H1 (cell line): ENCODE measurements at regions not wholly inside any gene's neighbourhood (a gene's known extent, or its start where the extent isn't known, plus 50 kb on each side); places are given as distances from the start of the nearest gene placed in this dataset.

Source experiments
- CTCF ChIA-PET: fragments of 300-600 bp; sonication (Branson Sonifier 250); formaldehyde crosslinking; loops from one replicate; lab custom pipeline; 2021; ENCODE audit not compliant: partially characterized antibody; lab: Charles Lee
- POLR2A ChIA-PET: fragments of 300-600 bp; sonication (Branson Sonifier 250); formaldehyde crosslinking; loops from one replicate; lab custom pipeline; 2021; ENCODE audit warnings: inconsistent platforms; ENCODE audit not compliant: partially characterized antibody; lab: Charles Lee
- DNase-seq, 2 experiments: peaks; one replicate each; pipeline versions ENCODE4 v3.0.0 to v3.0.0-alpha.2; 2010 to 2022; ENCODE audit warnings: low spot score in 2 of 2, low read depth in 1 of 2, mixed read lengths in 1 of 2
- FAIRE-seq: peaks from 2 replicates; lab custom pipeline; 2011; peaks lifted over from hg19 to GRCh38; lab: Jason Lieb, UNC
- H2AFZ ChIP-seq: 2 replicates; pipeline ENCODE4 v1.8.1; 2012; ENCODE audit warnings: low read length, inconsistent platforms
- H2AK5ac ChIP-seq: 2 replicates; pipeline ENCODE4 v1.6.1; 2013; ENCODE audit warnings: low read depth, low read length
- H2BK120ac ChIP-seq: replicated peaks from 2 replicates; pipeline ENCODE3; 2013; ENCODE audit warnings: low read depth, low read length, inconsistent platforms
- H2BK12ac ChIP-seq: 2 replicates; pipeline ENCODE4 v1.6.1; 2013; ENCODE audit warnings: low read depth, low read length
- H2BK15ac ChIP-seq: 2 replicates; pipeline ENCODE4 v1.6.1; 2013; ENCODE audit warnings: low read length
- H2BK20ac ChIP-seq: 2 replicates; pipeline ENCODE4 v1.6.1; 2013; ENCODE audit warnings: low read length
- H2BK5ac ChIP-seq: 2 replicates; pipeline ENCODE4 v1.6.1; 2013; ENCODE audit warnings: low read depth, low read length
- H3K14ac ChIP-seq: 2 replicates; pipeline ENCODE4 v1.6.1; 2013; ENCODE audit warnings: inconsistent platforms; ENCODE audit not compliant: insufficient read length
- H3K18ac ChIP-seq: 2 replicates; pipeline ENCODE4 v1.6.1; 2013; ENCODE audit warnings: low read length; ENCODE audit errors: extremely low read depth
- H3K23ac ChIP-seq: 2 replicates; pipeline ENCODE4 v1.6.1; 2013; ENCODE audit warnings: inconsistent platforms; ENCODE audit not compliant: insufficient read length
- H3K23me2 ChIP-seq: 2 replicates; pipeline ENCODE4 v1.6.1; 2013; ENCODE audit warnings: low read depth, low read length
- H3K27ac ChIP-seq: 2 replicates; pipeline ENCODE4 v1.6.1; 2011; ENCODE audit warnings: low read depth, low read length, inconsistent platforms
- H3K27me3 ChIP-seq, 4 experiments: replicated peaks in 1 of 4; 1 replicate in 1 of 4; 2 replicates in 3 of 4; pipeline versions ENCODE4 v1.6.1 to v1.8.1; 2011 to 2013; ENCODE audit warnings: low read length in 3 of 4, mild to moderate bottlenecking in 3 of 4, inconsistent platforms in 2 of 4, mixed read lengths in 2 of 4, moderate library complexity in 1 of 4; ENCODE audit not compliant: control insufficient read depth in 3 of 4, insufficient read depth in 3 of 4; ENCODE audit errors: extremely low read depth in 1 of 4
- H3K36me3 ChIP-seq, 4 experiments: 2 replicates each; pipeline versions ENCODE4 v1.6.1 to v1.8.1; 2011 to 2013; ENCODE audit warnings: mild to moderate bottlenecking in 4 of 4, low read length in 3 of 4, moderate library complexity in 2 of 4, control low read depth in 1 of 4, inconsistent platforms in 1 of 4; ENCODE audit not compliant: insufficient read depth in 4 of 4, control insufficient read depth in 2 of 4
- H3K4ac ChIP-seq: replicated peaks from 2 replicates; pipeline ENCODE3; 2013; ENCODE audit warnings: low read length, low read depth, mixed read lengths, inconsistent platforms; ENCODE audit not compliant: insufficient read length
- H3K4me1 ChIP-seq, 4 experiments: replicated peaks in 1 of 4; 1 replicate in 1 of 4; 2 replicates in 3 of 4; pipeline versions ENCODE4 v1.6.1 to v1.8.1; 2011 to 2013; ENCODE audit warnings: low read length in 3 of 4, inconsistent platforms in 2 of 4, mixed read lengths in 1 of 4; ENCODE audit not compliant: insufficient read depth in 4 of 4, control insufficient read depth in 3 of 4
- H3K4me2 ChIP-seq, 2 experiments: 2 replicates each; pipeline versions ENCODE4 v1.6.1 to v1.8.1; 2011 to 2013; ENCODE audit warnings: low read depth in 2 of 2, low read length in 2 of 2, control low read depth in 1 of 2, inconsistent platforms in 1 of 2, mild to moderate bottlenecking in 1 of 2; ENCODE audit not compliant: insufficient read depth in 1 of 2
- H3K4me3 ChIP-seq, 4 experiments: fragments of 200-600, 300-600 bp in 1 of 4; sonication (generic), shearing (Covaris generic), sonication (Bioruptor Twin) in 1 of 4; 2 replicates each; pipeline versions ENCODE4 v1.5.1 to v1.8.1; 2011 to 2016; ENCODE audit warnings: low read length in 4 of 4, low read depth in 3 of 4, control low read depth in 2 of 4, inconsistent platforms in 2 of 4, mild to moderate bottlenecking in 2 of 4, mixed read lengths in 1 of 4, moderate library complexity in 1 of 4; ENCODE audit not compliant: insufficient read depth in 2 of 4; ENCODE audit errors: extremely low read depth in 1 of 4
- H3K56ac ChIP-seq: replicated peaks from 2 replicates; pipeline ENCODE3; 2013; ENCODE audit warnings: low read depth, mild to moderate bottlenecking, mixed read lengths, low read length, inconsistent platforms; ENCODE audit not compliant: insufficient read length
- H3K79me1 ChIP-seq: 2 replicates; pipeline ENCODE4 v1.6.1; 2013; ENCODE audit warnings: low read depth, low read length, control low read depth
- H3K79me2 ChIP-seq, 2 experiments: 2 replicates each; pipeline versions ENCODE4 v1.6.1 to v1.8.1; 2012 to 2013; ENCODE audit warnings: low read length in 2 of 2, mild to moderate bottlenecking in 2 of 2, inconsistent platforms in 1 of 2; ENCODE audit not compliant: insufficient read depth in 2 of 2, control insufficient read depth in 1 of 2
- H3K9ac ChIP-seq, 4 experiments: replicated peaks in 1 of 4; 1 replicate in 1 of 4; 2 replicates in 3 of 4; pipeline versions ENCODE4 v1.6.1 to v1.8.1; 2011 to 2013; ENCODE audit warnings: low read depth in 3 of 4, low read length in 3 of 4, control low read depth in 2 of 4, mild to moderate bottlenecking in 2 of 4, moderate library complexity in 2 of 4, inconsistent platforms in 1 of 4; ENCODE audit errors: extremely low read depth in 1 of 4
- H3K9me3 ChIP-seq, 2 experiments: 2 replicates each; pipeline versions ENCODE4 v1.6.1 to v1.8.1; 2012 to 2013; ENCODE audit warnings: mild to moderate bottlenecking in 2 of 2, moderate library complexity in 2 of 2, control low read depth in 1 of 2, inconsistent platforms in 1 of 2, low read depth in 1 of 2, low read length in 1 of 2, mixed read lengths in 1 of 2; ENCODE audit not compliant: insufficient read depth in 2 of 2
- H4K20me1 ChIP-seq, 2 experiments: replicated peaks in 1 of 2; 2 replicates each; pipeline versions ENCODE3 to v1.8.1; 2011 to 2013; ENCODE audit warnings: inconsistent platforms in 2 of 2, low read length in 2 of 2, mild to moderate bottlenecking in 1 of 2; ENCODE audit not compliant: insufficient read depth in 2 of 2, control insufficient read depth in 1 of 2
- H4K5ac ChIP-seq: 2 replicates; pipeline ENCODE4 v1.6.1; 2013; ENCODE audit warnings: low read length, low read depth, mixed read lengths, inconsistent platforms; ENCODE audit not compliant: insufficient read length
- H4K8ac ChIP-seq: 2 replicates; pipeline ENCODE4 v1.8.0; 2013; ENCODE audit warnings: mild to moderate bottlenecking, moderate library complexity, low read length, inconsistent platforms; ENCODE audit not compliant: insufficient read depth; ENCODE audit errors: extremely low read depth
- H4K91ac ChIP-seq: replicated peaks from 2 replicates; pipeline ENCODE3; 2013; ENCODE audit warnings: low read length, mixed read lengths, inconsistent platforms; ENCODE audit not compliant: insufficient read length
- BRCA1 ChIP-seq: IDR thresholded peaks from 2 replicates; pipeline ENCODE4 v1.6.1; 2012; ENCODE audit warnings: low read depth, low read length, improper control_type of control experiment
- MAFK ChIP-seq: IDR thresholded peaks from 2 replicates; pipeline ENCODE4 v1.6.1; 2012; ENCODE audit warnings: low read depth, mild to moderate bottlenecking, improper control_type of control experiment, low read length
- MAX ChIP-seq: IDR thresholded peaks from 2 replicates; pipeline ENCODE4 v1.6.1; 2012; ENCODE audit warnings: inconsistent platforms
- POLR2A ChIP-seq, 2 experiments: IDR thresholded peaks; 1 replicate in 1 of 2; 2 replicates in 1 of 2; pipeline ENCODE4 v1.6.1; 2011; ENCODE audit warnings: low read depth in 2 of 2, low read length in 2 of 2, mild to moderate bottlenecking in 2 of 2; ENCODE audit errors: control extremely low read depth in 1 of 2
- RXRA ChIP-seq: IDR thresholded peaks from 2 replicates; pipeline ENCODE4 v1.6.1; 2011; ENCODE audit warnings: low read depth, mild to moderate bottlenecking, low read length, moderate library complexity; ENCODE audit not compliant: insufficient read depth
- SRF ChIP-seq: IDR thresholded peaks from 2 replicates; pipeline ENCODE4 v1.6.1; 2011; ENCODE audit warnings: mild to moderate bottlenecking, low read depth, low read length, moderate library complexity
- TF ChIP-seq, protein P1 (sequence below): IDR thresholded peaks from 2 replicates; pipeline ENCODE4 v1.6.1; 2011; ENCODE audit warnings: low read depth, mild to moderate bottlenecking, low read length; ENCODE audit not compliant: insufficient read depth

GRCh38 chr2:186100636-186101035, 362.0 kb downstream of the FSIP2 start:
- Histone ChIP-seq H3K79me2 (no peaks in the 10 kb centered on the region), H3K27me3 (no peaks in the 10 kb centered on the region), H4K5ac (no peak overlapping the region), H2BK5ac (no peak overlapping the region), H3K27ac (no peak overlapping the region), H2BK12ac (no peak overlapping the region), H3K36me3 (no peaks in the 10 kb centered on the region; a peak in 1 of 8 replicates), H3K9me3 (no peaks in the 10 kb centered on the region), H2BK20ac (no peak overlapping the region), H3K18ac (no peak overlapping the region), H3K79me1 (no peaks in the 10 kb centered on the region), H3K4me1 (0 out of 7 replicates have a peak, but pooled peaks cover 0 to 2% (median 0%) of the 10 kb centered on the region in 4 experiments), H3K4ac (no peak overlapping the region), H4K8ac (no peak overlapping the region), H2AFZ (no peak overlapping the region), H3K4me3 (no peak overlapping the region), H4K20me1 (no peaks in the 10 kb centered on the region), H2BK120ac (no peak overlapping the region), H3K23ac (no peak overlapping the region), H3K56ac (no peak overlapping the region), H2BK15ac (no peak overlapping the region), H3K4me2 (no peak overlapping the region), H4K91ac (no peak overlapping the region), H2AK5ac (no peak overlapping the region), H3K9ac (peak overlapping the region in 1 of 4 experiments; percentile 34; a peak in 1 of 7 replicates), H3K23me2 (no peaks in the 10 kb centered on the region), H3K14ac (no peak overlapping the region)
- DNase-seq, result no peak
- no peak for FAIRE-seq
- POLR2A ChIA-PET, result no interaction called here
- CTCF ChIA-PET, result no interaction called here
- no peak for TF ChIP-seq MAFK
- TF ChIP-seq, protein P1, sequence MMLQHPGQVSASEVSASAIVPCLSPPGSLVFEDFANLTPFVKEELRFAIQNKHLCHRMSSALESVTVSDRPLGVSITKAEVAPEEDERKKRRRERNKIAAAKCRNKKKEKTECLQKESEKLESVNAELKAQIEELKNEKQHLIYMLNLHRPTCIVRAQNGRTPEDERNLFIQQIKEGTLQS, result no peak
- no peak for TF ChIP-seq MAX
- no peak for TF ChIP-seq SRF
- TF ChIP-seq RXRA, result no peak
- TF ChIP-seq POLR2A (IDR thresholded peaks at IDR 0.05; ENCODE audit: control extremely low read depth in 1 of 2, low read depth in 2 of 2, low read length in 2 of 2), result no peak
- TF ChIP-seq BRCA1, result no peak
